Retinal pigment epithelial cell (primary cell): ENCODE measurements at regions not wholly inside any gene's neighbourhood (a gene's known extent, or its start where the extent isn't known, plus 50 kb on each side); places are given as distances from the start of the nearest gene placed in this dataset.
"Not testable (repeated sequence)": the region's sequence is repeated elsewhere in the genome, so short reads cannot be mapped to it uniquely, and the experiment has no call there.

Experiments
- DNase-seq: peaks from one replicate; pipeline ENCODE4 v3.0.0-alpha.2; 2010; ENCODE audit warnings: low read depth
- H3K4me3 ChIP-seq: 2 replicates; pipeline ENCODE4 v1.5.1; 2011; ENCODE audit warnings: mild to moderate bottlenecking, low read length, control low read depth, moderate library complexity
- TF ChIP-seq, protein P1 (sequence below): conservative IDR thresholded peaks from 2 replicates; pipeline ENCODE4 v1.5.1; 2011; ENCODE audit warnings: low read depth, low read length, control low read depth, inconsistent platforms

DNA sequence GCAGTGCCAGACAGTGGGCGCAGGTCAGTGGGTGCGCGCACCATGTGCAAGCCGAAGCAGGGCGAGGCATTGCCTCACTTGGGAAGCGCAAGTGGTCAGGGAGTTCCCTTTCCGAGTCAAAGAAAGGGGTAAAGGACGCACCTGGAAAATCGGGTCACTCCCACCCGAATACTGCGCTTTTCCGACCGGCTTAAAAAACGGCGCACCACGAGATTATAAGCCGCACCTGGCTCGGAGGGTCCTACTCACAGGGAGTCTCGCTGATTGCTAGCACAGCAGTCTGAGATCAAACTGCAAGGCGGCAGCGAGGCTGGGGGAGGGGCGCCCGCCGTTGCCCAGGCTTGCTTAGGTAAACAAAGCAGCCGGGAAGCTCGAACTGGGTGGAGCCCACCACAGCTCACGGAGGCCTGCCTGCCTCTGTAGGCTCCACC, 77.9 kb downstream of the NR4A2 start:
- H3K4me3 ChIP-seq = peak overlapping the region; percentile 25
- not testable (repeated sequence) for DNase-seq

- no peak overlapping the region for H3K4me3 ChIP-seq
- TF ChIP-seq, protein P1, sequence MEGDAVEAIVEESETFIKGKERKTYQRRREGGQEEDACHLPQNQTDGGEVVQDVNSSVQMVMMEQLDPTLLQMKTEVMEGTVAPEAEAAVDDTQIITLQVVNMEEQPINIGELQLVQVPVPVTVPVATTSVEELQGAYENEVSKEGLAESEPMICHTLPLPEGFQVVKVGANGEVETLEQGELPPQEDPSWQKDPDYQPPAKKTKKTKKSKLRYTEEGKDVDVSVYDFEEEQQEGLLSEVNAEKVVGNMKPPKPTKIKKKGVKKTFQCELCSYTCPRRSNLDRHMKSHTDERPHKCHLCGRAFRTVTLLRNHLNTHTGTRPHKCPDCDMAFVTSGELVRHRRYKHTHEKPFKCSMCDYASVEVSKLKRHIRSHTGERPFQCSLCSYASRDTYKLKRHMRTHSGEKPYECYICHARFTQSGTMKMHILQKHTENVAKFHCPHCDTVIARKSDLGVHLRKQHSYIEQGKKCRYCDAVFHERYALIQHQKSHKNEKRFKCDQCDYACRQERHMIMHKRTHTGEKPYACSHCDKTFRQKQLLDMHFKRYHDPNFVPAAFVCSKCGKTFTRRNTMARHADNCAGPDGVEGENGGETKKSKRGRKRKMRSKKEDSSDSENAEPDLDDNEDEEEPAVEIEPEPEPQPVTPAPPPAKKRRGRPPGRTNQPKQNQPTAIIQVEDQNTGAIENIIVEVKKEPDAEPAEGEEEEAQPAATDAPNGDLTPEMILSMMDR = no peak
- no peak for DNase-seq
These were observed 78.8 kb downstream of the NR4A2 start for GRCh38 chr2:156253765-156254164.

DNA sequence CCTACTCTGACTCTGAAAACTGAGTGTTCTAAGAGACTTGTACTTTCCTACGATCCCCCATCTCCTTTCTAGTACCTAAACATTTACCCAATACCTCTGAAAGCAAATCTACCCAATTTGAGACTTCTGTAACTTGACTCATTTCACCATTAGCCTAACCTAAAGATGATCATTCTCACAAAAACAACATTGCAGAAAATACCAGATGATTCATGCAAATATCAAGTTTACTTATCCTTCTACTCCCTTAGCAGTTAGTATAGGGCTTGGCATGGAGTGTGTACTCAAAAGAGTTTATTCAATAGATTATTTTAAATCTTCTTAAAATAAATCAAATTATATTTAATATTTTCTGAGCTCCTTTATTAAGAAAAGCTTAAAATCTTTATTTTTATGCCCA, 89.6 kb downstream of the NR4A2 start:
- H3K4me3 ChIP-seq = no peak overlapping the region
- DNase-seq = no peak
- TF ChIP-seq, protein P1 = no peak

DNA sequence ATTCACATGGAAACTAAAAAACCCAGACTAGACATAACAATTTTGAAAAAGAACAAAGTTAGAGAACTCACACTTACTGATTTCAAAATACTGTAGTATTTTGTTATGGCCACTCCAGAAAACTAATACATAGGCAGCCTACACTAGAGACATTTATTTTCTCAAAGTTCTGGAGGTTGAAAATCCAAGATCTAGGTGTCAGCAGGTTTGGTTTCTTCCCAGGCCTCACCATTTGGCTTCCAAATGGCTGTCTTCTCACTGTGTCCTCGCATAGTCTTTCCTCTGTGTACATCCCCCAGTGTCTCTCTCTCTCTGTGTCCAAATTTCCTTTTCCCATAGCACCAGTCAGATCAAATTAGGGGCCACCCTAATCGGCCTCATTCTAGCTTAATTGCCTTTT, 95.0 kb downstream of the NR4A2 start:
- no peak for DNase-seq
- no peak overlapping the region for H3K4me3 ChIP-seq
- TF ChIP-seq, protein P1 = no peak

GRCh38 chr2:156229724-156230362, 102.7 kb downstream of the NR4A2 start:
- TF ChIP-seq, protein P1 = no peak
- no peak for DNase-seq
- H3K4me3 ChIP-seq = no peak overlapping the region

DNA sequence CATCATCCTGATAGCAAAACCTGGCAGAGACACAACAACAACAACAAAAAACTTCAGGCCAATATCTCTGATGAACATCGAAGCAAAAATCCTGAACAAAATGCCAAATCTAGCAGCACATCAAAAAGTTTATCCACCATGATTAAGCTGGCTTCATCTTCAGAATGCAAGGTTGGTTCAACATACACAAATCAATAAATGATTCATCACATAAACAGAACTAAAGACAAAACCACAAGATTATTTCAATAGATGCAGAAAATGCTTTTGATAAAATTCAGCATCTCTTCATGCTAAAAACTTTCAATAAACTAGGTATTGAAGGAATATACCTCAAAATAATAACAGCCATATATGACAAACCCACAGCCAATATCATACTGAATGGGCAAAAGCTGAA, 109.2 kb downstream of the NR4A2 start:
- not testable (repeated sequence) for H3K4me3 ChIP-seq, DNase-seq

DNA sequence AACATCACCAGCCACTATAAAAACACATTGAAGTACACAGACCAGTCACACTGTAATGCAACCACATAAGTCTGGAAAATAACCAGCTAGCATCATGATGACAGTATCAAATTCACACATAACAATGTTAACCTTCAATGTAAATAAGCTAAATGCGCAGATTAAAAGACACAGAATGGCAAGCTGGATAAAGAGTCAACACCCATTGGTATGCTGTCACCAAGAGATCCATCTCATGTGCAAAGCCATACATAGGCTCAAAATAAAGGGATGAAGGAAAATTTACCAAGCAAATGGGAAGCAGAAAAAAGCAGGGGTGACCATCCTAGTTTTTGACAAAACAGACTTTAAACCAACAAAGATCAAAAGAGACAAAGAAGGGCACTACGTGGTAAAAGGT, 110.8 kb downstream of the NR4A2 start:
- TF ChIP-seq, protein P1 = no peak
- H3K4me3 ChIP-seq = no peak overlapping the region
- DNase-seq = no peak

- no peak overlapping the region for H3K4me3 ChIP-seq
- TF ChIP-seq, protein P1 = no peak
- DNase-seq = no peak
These were observed 112.9 kb downstream of the NR4A2 start for GRCh38 chr2:156219491-156220100.
